ENCODE measurements at regions not wholly inside any gene's neighbourhood (a gene's known extent, or its start where the extent isn't known, plus 50 kb on each side); places are given as distances from the start of the nearest gene placed in this dataset.
"Not testable (repeated sequence)": the region's sequence is repeated elsewhere in the genome, so short reads cannot be mapped to it uniquely, and the experiment has no call there.

DNA sequence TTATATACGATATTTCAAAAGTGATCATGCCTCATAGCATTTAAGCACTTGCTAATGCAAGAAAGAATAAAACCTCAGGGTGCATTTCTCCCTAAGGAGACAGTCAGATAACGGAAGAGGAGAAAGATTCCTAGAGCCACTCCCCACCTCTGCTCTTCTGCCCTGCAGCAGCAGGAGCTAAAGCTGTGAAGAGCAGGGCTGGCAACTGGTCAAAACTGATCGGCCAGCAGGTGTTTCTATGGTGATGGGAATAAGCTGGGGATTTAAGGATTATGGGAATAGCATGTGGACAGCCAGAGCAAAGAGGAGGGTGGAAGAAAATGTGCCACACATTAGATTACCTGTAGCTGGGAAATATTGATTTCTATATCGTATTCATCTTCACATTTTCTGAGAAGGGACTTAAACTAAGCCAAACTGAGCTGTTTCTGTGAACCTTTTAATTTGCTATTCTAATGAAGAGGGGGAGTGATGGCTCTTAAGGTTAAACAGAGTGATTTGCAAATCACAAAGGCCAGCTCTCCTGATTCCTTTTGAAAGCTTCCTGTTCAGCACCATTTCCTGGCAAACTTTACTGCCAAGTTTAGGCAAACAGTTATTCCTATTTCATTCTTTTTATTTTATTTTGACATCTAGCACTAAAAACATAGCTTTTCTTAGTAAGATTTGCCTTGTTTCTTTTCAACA is 268.9 kb upstream of the PFKP start:
- no peak for DNase-seq (ENCODE audit: low read depth in 2 of 2)

DNA sequence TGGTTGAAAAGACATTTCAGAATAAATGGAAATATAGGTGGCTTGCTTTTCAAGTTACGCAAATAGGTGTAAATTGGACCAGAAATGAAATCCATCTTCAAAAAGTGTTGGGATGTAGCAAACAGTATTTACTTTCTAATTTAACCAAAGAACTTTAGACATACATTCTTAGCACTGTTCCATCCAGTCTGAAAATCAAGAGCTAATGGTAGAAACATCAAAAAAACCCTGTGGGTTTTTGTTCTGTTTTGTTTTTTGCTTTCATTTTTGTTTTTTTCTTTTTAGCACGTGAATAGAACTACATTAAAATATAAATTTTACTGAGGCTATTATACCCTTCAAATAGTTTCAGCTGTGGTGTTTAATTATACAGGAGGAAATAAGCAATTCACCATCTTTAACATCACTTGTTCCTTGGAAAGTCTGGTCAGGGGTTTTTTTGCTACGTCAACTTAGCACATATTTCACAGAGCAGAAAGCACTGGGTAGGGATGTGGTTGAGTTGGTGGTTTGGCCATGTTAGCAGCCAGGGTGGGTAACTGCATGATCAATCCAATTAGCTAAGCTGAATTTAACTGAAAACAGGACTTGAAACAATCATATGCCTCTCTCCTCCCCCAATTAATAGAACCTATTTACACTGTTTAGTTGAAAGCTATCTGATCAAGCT is 275.4 kb upstream of the PFKP start:
- no peak for DNase-seq (ENCODE audit: low read depth in 2 of 2)

DNA sequence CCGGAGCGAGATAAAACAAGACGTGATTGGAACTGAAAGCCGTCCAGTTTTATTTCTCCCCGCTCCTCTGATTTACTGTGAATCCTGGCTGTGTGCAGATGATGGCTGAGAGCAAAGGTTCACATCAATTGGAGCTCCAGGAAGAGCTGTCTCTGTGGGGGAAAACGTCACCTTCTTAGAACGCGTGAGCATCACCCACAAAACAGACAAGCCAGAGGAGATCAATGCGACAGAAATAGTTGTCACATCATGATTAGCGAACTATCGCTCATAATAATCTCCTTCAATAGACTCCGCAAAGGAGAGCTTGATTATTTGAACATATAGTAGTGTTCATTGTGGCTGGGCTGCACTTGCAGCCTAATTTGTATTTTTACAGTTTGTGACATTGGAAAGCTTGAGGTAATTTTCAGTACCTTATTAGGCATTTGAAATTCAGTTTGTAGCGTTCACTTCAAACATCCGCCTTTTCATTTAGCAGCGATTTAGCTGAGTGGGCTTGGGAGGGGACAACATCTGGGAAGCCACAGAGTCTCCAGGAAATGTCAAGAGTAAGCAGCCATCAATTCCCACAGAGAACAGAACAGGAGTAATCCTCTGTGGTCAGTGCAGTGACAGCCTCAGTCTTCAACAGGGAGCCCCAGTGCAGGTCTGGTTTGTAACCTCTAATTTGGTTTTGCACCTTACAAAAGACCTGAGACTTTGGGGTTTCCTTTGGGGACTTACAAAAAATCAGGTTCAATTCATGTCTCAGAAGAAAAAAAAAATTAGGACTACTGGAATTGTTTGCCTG is 276.8 kb upstream of the PFKP start:
- DNase-seq (ENCODE audit: low read depth in 2 of 2), result no peak

DNA sequence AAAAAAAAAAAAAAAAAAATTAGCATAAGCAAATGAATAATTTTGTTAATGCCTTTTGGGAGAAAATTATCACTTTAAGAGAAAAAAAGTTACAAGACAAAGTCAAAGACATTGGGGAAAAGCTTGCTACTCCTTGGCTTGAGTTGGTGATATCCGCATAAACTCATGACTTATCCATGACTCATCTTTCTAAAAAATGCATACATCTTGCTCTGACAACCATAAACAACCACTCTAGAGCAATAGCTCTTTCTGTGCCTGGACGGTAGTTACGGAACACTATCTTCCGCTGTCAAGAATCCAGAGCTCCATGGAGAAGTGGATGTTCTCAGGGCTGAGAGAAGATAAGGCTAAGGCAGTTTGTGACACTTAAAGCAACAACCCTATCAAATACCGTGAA is 281.1 kb upstream of the PFKP start:
- DNase-seq (ENCODE audit: low read depth in 2 of 2), result no peak

DNA sequence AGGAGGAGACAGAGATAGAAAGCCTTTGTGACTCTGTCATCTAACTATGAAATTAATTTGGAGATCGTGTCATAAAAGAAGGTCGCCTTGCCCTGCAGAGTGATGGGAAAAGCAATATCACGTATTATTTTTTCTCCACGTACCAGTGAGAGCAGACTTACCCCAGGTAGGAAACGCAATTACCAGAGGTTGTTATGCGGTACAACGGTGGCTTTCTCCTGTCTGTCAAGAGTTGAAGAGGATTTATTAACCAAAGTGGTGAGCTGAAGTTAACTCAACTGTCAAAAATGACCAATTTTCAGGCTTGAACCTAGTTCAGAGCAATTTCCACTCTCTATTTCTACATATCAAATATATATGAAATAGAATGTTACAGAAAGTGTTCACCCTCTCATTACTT is 282.6 kb upstream of the PFKP start:
- DNase-seq (ENCODE audit: low read depth in 2 of 2), result no peak

DNA sequence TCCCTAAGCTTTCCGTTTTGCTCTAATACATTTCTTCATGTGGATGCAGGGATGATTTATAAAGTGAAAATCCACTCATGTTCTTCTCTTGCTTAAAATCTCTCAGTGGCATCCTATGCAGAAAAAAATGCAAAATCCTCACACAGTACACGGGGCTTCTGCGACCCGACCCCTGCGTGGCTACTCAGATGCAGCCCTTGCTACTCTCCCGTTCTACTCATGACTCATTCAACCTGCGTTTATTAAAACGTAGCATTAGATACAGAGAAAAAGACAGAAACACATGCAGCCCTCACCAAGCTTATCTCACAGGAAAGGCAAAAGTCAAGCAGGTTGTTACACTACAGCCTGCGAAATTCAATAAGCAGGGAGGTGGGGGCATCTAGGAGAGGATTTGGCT is 284.4 kb upstream of the PFKP start:
- no peak for DNase-seq (ENCODE audit: low read depth in 2 of 2)

DNA sequence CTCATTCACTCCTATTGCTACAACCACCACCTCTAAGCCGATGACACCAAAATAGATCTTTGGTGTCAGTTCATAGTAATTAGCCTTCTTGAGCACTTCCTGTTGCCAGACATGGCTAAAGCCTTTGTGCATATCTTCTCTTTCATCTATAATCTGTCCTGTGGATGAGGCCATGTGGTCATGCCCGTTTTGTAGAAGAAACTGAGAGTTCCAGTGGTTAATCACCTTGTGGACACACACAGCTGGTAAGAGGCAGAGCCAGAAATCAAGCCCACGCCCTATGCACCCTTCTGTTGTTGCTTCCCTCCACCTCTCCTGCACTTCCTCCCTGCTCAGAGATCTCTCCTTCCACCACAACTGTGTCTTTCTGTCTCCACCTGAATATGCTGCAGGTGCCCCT is 285.1 kb upstream of the PFKP start:
- no peak for DNase-seq (ENCODE audit: low read depth in 2 of 2)

DNA sequence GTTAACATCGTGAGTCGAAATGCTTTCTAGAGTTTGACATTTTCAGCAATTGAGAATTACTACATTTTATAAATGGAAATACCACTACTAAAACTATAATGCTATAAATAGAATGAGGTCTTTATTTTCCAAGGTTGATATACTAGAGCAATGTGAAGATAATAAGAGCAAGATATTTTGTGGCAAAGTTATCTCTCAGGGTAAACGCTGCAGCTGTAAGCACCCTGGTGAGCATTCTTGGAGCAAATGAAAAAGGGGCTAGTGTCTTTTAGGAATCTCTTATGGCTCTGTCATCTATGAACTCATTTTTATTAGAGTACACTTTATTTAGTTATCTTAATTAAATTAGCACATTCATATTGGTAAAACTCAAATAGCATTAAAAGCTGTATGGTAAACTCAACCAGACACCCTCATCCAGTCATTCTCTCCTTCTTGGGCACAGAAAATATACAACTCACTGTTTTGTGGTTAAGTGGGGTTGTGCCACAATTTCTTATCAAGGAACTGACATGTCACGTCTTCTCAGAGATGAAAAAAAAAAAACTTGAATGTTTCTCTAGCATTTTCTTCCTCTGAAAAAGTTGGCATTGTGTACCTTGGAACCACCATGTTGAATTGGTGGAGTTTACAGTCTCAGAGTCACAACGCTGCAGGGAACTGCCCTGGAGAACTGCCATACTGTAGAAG is 289.5 kb upstream of the PFKP start:
- DNase-seq (ENCODE audit: low read depth in 2 of 2), result no peak

DNA sequence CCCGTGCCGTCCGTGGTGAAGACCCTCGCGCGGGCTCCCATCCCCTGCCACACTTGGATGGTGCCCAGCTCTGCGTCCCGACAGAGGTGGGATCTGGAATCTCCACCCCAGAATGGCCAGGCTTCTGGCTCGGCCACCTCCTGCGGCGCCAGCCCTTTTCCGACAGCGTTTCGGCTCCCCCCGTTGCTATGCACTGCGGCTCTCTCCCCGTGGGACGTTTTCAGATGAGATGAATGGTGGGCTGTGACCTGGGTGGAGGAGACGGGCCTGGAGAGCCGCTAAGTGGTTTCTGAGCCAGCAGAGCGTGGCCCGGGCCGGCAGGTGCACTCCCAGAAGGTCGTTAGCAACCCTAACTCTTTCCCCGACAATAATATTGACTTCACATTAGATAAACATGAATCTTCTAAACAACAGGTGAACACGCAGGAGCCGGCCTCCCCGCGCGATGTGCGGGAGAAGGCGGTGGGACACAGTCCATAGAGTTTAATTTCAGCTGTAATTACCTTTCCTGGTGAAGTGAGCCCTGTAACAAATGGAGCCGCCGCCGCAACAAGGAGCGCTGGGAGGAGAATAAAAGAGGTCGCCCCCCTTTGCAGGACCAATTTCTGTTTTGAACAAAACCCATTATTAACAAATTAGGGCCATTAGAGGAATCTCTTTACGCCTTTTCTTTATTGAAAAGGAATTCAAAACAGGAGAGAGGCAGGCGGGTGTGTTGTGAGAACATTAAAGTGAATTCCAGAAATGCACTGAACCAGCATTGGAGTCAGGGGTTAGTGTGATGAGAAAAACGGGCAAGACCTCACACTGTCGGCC is 294.3 kb upstream of the PFKP start:
- DNase-seq (ENCODE audit: low read depth in 2 of 2), result no peak

DNA sequence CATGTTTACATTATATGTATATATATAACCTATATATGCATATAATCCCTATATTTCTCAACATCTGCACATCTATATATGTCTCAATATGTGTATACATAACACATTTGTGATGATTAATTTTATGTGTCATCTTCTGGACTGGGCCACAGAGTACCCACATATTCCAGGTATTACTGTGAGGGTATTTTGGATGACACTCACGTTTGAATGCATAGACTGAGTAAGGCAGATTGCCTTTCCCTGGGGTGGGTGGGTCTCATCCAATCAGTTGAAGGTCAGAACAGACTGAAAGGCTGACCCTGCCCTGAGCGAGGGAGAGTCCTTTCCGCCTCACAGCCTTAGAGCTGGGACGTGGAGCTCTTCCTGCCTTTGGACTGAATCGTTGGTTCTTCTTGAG is 295.2 kb upstream of the PFKP start:
- no peak for DNase-seq (ENCODE audit: low read depth in 2 of 2)

DNA sequence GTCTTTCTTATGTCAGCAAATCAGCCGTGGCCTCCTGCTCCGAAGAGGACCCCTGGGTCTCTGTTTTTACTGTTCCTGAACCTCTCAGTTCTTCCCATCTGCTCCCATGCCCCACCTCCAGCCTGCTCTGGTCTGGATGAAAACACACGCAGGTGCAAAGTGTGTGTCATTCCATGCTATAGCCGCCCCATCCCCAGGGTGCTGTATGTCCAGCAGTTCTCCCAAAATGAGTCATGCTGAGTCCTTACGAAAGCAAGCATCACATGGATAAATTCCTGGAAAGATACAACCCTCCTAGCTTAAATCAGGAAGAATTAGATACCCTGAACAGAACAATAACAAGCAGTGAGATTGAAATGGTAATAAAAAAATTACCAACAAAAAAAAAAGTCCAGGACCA is 300.1 kb upstream of the PFKP start:
- DNase-seq (ENCODE audit: low read depth in 2 of 2), result not testable (repeated sequence)

DNA sequence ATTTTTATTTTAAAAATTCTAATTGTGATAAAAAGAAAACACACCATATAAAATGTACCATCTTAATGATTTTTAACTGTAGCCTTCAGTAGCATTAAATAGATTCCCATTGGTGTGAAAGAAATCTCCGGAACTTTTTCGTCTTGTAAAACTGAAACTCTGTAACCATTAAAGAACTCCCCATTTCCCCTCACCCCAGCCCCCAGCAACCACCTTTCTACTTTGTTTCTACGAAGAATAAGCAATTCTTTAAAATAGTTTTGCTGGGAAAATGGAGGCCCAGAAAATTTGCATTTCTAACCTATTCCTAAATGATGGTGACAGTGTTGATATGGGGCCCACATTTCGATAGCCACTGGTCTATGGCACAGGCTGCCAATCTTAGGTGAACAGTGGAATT is 305.4 kb upstream of the PFKP start:
- DNase-seq (ENCODE audit: low read depth in 2 of 2), result no peak

DNA sequence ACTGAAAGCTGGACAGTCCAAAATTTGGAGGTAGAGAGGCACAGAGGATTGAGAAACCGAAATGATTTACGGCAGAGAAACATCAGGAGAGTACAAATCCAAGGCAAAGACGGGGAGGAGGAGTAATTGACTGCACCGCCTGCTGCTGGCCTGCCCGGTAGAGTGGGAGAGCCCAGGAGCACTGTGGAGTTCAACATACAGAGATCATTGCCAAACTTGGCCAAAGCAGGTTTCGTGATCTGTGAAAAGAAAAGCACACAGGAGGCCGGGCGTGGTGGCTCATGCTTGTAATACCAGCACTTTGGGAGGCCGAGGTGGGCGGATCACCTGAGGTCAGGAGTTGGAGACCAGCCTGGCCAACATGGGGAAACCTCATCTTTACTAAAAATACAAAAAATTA is 306.0 kb upstream of the PFKP start:
- DNase-seq (ENCODE audit: low read depth in 2 of 2), result no peak

DNA sequence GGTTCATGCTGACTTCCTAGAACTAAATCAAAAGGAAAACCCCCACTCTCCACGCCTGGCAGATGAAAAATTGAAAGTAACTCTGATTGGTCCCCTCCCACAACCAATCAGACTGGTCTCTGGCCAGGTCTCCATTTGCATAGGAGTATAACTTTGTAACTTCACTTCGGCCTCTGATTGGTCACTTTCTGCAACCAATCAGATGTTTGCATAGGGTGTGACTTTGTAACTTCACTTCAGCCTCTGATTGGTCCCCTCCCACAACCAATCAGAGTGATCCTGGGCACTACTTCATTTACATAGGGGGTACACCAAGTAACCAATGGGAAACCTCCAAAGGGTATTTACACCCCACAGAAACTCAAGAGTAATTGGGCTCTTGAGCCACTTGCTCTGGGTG is 306.6 kb upstream of the PFKP start:
- DNase-seq (ENCODE audit: low read depth in 2 of 2), result no peak

DNA sequence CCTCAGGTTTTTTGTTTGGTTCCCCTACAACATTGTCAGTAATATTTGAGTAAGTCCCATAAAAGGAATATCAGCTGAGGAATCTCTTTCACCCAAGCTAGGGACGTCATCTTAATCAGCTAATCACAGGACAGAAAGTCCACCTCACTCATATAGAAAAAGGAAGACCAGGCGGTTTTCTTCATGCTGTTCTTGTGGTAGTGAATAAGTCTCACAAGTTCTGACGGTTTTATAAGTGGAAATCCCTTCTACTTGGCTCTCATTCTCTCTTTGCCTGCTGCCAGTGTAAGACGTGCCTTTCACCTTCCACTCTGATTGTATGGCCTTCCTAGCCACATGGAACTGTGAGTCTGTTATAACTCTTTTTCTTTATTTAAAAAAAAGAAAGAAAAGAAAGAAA is 308.1 kb upstream of the PFKP start:
- no peak for DNase-seq (ENCODE audit: low read depth in 2 of 2)

DNA sequence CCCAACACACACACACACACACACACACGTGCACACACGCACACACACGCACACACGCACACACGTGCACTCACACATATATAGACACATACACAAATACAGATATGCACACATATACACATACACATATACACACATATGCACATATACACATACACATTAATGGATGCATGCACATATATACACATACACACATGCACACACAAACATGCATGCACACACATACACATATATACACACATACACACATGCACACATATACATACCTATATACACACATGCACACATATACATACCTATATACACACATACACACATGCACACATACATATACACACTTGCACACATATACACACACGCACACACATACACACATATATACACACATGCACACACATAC is 312.4 kb upstream of the PFKP start:
- DNase-seq (ENCODE audit: low read depth in 2 of 2), result no peak

DNA sequence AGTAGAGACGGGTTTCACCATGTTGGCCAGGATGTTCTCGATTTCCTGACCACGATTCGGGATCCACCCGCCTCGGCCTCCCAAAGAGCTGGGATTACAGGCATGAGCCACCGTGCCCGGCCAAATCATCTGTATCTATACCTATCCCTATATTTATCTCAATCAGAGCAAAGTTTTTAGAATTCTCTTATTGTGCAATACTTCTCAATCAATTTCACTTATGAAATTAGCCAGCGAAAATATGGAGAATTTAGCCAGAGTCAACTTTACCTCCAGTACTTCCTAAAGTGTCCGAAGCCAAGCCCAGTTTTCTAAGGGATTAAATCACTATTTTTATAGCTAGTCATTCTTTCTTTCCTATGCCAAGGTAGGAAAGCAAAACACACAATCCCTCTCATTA is 319.1 kb upstream of the PFKP start:
- DNase-seq (ENCODE audit: low read depth in 2 of 2), result no peak

DNA sequence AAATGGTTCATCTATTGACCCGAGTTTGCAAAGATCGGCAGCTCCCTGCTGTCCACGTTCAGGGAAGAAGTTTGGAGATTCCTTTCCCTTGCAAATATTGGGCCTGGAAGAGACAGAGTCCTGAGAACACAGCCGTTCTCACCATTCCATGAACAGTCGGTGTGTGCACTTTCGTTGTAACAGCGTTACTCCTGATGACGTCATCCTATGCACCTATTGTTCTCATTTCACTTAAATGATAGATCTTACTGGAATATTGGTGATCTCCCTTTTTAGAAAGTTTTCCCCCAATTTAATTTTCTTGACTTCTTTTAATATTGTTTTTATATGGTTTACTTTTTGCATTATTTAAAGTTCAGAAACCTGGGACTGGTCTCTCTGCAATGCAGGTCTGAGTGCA is 320.7 kb upstream of the PFKP start:
- DNase-seq (ENCODE audit: low read depth in 2 of 2), result no peak

DNA sequence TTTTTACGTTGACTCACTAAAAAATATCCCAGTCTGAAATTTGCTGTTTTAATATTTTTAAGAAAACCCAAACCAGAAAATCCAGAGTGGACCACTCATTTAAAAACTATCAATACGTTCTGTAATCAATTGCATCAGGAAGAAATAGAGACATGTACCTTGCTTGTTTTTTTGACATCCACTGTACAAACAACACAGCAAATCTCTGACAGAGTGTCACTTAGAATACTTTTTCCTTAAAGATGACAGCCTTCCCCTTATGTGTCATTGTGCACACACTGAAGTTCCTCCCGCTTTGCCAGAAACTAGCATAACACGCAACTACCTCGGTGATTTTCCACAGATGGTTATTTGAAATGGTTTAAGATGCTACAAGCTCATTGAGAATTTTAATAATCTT is 321.7 kb upstream of the PFKP start:
- no peak for DNase-seq (ENCODE audit: low read depth in 2 of 2)

DNA sequence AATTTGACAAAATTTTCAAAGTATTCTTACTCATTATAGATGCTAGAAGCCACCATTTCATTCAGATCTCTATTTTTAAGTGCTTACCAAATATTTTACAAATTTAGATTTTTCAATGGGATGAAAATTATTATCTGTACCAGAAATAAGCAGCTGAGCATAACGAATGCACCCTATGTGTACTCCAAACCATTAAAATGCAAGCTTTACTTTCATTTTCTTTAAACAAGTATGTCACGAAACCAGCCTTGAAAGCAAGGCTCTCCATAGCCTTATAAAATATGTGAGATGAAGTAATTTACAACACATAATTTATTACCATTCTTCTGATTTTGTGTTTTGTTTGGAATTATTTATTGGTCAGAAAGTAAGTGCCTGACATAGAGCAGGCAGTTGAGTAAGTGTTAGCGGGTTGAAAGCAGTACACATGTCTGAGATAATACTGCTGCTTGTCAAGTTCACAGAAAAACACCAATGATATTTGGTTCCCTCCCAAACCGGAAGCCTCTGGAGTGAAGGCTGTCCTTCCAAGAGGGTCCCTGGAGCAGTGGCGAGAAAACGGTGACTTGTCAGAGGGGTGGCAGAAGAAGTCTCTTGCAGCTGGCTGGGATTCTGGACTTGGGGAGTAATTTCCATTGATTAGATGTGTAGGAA is 322.7 kb upstream of the PFKP start:
- no peak for DNase-seq (ENCODE audit: low read depth in 2 of 2)

DNA sequence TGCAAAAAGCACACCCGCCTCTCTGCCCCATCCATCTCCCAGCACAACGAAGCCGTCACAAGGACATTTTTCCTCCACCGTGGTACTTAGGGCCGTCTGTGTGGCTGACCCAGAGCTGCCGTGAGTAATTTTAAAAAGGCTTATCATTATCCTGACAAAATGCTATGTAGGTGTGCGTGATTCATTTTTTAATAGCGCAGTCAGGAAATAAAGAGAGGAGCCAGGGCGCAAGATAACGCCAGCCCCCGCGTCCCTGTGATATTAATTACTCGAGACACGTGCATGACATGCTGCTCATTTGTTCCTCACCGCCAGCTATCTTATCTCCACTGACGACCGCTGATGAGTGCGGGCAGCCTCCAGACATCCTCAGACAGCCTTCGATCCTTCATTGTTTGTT is 332.7 kb upstream of the PFKP start:
- DNase-seq (ENCODE audit: low read depth in 2 of 2), result no peak
